H9 (cell line): ENCODE measurements at regions not wholly inside any gene's neighbourhood (a gene's known extent, or its start where the extent isn't known, plus 50 kb on each side); places are given as distances from the start of the nearest gene placed in this dataset.
A peak's percentile ranks its signal among the peaks of the same experiment; 100 is the strongest.

ENCODE experiments used
- DNase-seq: peaks from one replicate; pipeline ENCODE4 v3.0.0-alpha.2; 2017
- H2AFZ ChIP-seq: one replicate; pipeline ENCODE4 v1.6.1; 2013; ENCODE audit warnings: mild to moderate bottlenecking, low read length, control low read depth, moderate library complexity
- H2AK5ac ChIP-seq: 2 replicates; pipeline ENCODE4 v1.6.1; 2013; ENCODE audit warnings: low read length, control low read depth, mixed read lengths; ENCODE audit not compliant: insufficient read length
- H2BK120ac ChIP-seq: one replicate; pipeline ENCODE4 v1.6.1; 2013; ENCODE audit warnings: low read depth, mild to moderate bottlenecking, low read length, control low read depth, inconsistent platforms; ENCODE audit not compliant: poor library complexity, severe bottlenecking
- H2BK12ac ChIP-seq: 2 replicates; pipeline ENCODE4 v1.6.1; 2013; ENCODE audit warnings: low read length, control low read depth, mixed read lengths, low read depth; ENCODE audit not compliant: insufficient read length
- H2BK15ac ChIP-seq: 2 replicates; pipeline ENCODE4 v1.6.1; 2013; ENCODE audit warnings: low read depth, low read length, control low read depth
- H2BK20ac ChIP-seq: one replicate; pipeline ENCODE4 v1.6.1; 2013; ENCODE audit warnings: low read depth, mild to moderate bottlenecking, low read length, control low read depth, inconsistent platforms; ENCODE audit not compliant: poor library complexity, severe bottlenecking
- H2BK5ac ChIP-seq: 2 replicates; pipeline ENCODE4 v1.6.1; 2013; ENCODE audit warnings: low read length, control low read depth, mixed read lengths; ENCODE audit not compliant: insufficient read length
- H3K14ac ChIP-seq: 2 replicates; pipeline ENCODE4 v1.6.1; 2013; ENCODE audit warnings: low read length, control low read depth; ENCODE audit not compliant: insufficient read depth
- H3K18ac ChIP-seq: 2 replicates; pipeline ENCODE4 v1.6.1; 2013; ENCODE audit warnings: low read depth, mild to moderate bottlenecking, mixed read lengths, low read length, control low read depth; ENCODE audit not compliant: insufficient read length
- H3K23ac ChIP-seq: 2 replicates; pipeline ENCODE4 v1.6.1; 2013; ENCODE audit warnings: low read length, control low read depth, mixed read lengths, low read depth; ENCODE audit not compliant: insufficient read length
- H3K23me2 ChIP-seq: 2 replicates; pipeline ENCODE4 v1.6.1; 2013; ENCODE audit warnings: low read depth, mild to moderate bottlenecking, mixed read lengths, low read length, control low read depth; ENCODE audit not compliant: insufficient read length, poor library complexity, severe bottlenecking
- H3K27ac ChIP-seq: 2 replicates; pipeline ENCODE4 v1.5.1; 2013; ENCODE audit warnings: low read length, control low read depth, mixed read lengths, low read depth; ENCODE audit not compliant: insufficient read length
- H3K27me3 ChIP-seq: 2 replicates; pipeline ENCODE4 v1.6.1; 2013; ENCODE audit warnings: low read length, control low read depth, inconsistent platforms; ENCODE audit not compliant: insufficient read depth
- H3K4ac ChIP-seq: 2 replicates; pipeline ENCODE4 v1.6.1; 2013; ENCODE audit warnings: low read depth, mild to moderate bottlenecking, control low read depth, inconsistent platforms, low read length, moderate library complexity
- H3K4me1 ChIP-seq: 2 replicates; pipeline ENCODE4 v1.6.1; 2013; ENCODE audit warnings: low read length, control low read depth, inconsistent platforms; ENCODE audit not compliant: insufficient read depth
- H3K4me2 ChIP-seq: 2 replicates; pipeline ENCODE4 v1.6.1; 2013; ENCODE audit warnings: low read length, control low read depth, mixed read lengths; ENCODE audit not compliant: insufficient read length, insufficient read depth
- H3K56ac ChIP-seq: 2 replicates; pipeline ENCODE4 v1.6.1; 2013; ENCODE audit warnings: low read depth, mild to moderate bottlenecking, mixed read lengths, low read length, control low read depth; ENCODE audit not compliant: insufficient read length
- H3K79me1 ChIP-seq: 2 replicates; pipeline ENCODE4 v1.6.1; 2013; ENCODE audit warnings: low read depth, mild to moderate bottlenecking, moderate library complexity, low read length, control low read depth, inconsistent platforms; ENCODE audit not compliant: insufficient read depth, poor library complexity, severe bottlenecking
- H3K79me2 ChIP-seq: 2 replicates; pipeline ENCODE4 v1.6.1; 2013; ENCODE audit warnings: low read length, control low read depth, inconsistent platforms; ENCODE audit not compliant: insufficient read depth
- H3K9ac ChIP-seq: 2 replicates; pipeline ENCODE4 v1.6.1; 2013; ENCODE audit warnings: low read length, control low read depth, mixed read lengths; ENCODE audit not compliant: insufficient read length; ENCODE audit errors: extremely low read depth
- H3K9me3 ChIP-seq: one replicate; pipeline ENCODE4 v1.6.1; 2013; ENCODE audit warnings: low read depth, low read length, inconsistent platforms; ENCODE audit not compliant: control insufficient read depth
- H3T11ph ChIP-seq: one replicate; pipeline ENCODE4 v1.6.1; 2013; ENCODE audit warnings: mild to moderate bottlenecking, low read length, control low read depth, inconsistent platforms
- H4K20me1 ChIP-seq: one replicate; pipeline ENCODE4 v1.6.1; 2013; ENCODE audit not compliant: control insufficient read depth, insufficient read length, insufficient read depth
- H4K5ac ChIP-seq: 2 replicates; pipeline ENCODE4 v1.6.1; 2013; ENCODE audit warnings: low read depth, mild to moderate bottlenecking, mixed read lengths, low read length, control low read depth; ENCODE audit not compliant: insufficient read length
- H4K8ac ChIP-seq: replicated peaks from 2 replicates; pipeline ENCODE4 v1.6.1; 2013; ENCODE audit warnings: low read length, control low read depth, mixed read lengths, low read depth; ENCODE audit not compliant: insufficient read length
- H4K91ac ChIP-seq: 2 replicates; pipeline ENCODE4 v1.6.1; 2013; ENCODE audit warnings: low read depth, mild to moderate bottlenecking, moderate library complexity, mixed read lengths, low read length, control low read depth; ENCODE audit not compliant: insufficient read length
- H3K27ac Mint-ChIP-seq, 3 experiments: 2 replicates in 2 of 3; 3 replicates in 1 of 3; pipeline ENCODE4 v1.8.0; 2020 to 2021; ENCODE audit warnings: mixed read lengths in 3 of 3, mild to moderate bottlenecking in 1 of 3, moderate library complexity in 1 of 3
- H3K27me3 Mint-ChIP-seq: 2 replicates; pipeline ENCODE4 v1.8.0; 2021; ENCODE audit warnings: low read depth, mild to moderate bottlenecking, moderate library complexity, mixed read lengths
- H3K36me3 Mint-ChIP-seq, 3 experiments: 2 replicates in 2 of 3; 3 replicates in 1 of 3; pipeline ENCODE4 v1.8.0; 2020 to 2021; ENCODE audit warnings: low read depth in 3 of 3, mixed read lengths in 3 of 3; ENCODE audit not compliant: insufficient read depth in 1 of 3
- H3K4me1 Mint-ChIP-seq, 2 experiments: 2 replicates each; pipeline ENCODE4 v1.8.0; 2020; ENCODE audit warnings: mixed read lengths in 2 of 2
- H3K4me3 Mint-ChIP-seq, 2 experiments: 2 replicates in 1 of 2; 3 replicates in 1 of 2; pipeline ENCODE4 v1.8.0; 2020 to 2021; ENCODE audit warnings: mild to moderate bottlenecking in 2 of 2, mixed read lengths in 2 of 2, moderate library complexity in 1 of 2
- H3K9me3 Mint-ChIP-seq, 2 experiments: 2 replicates in 1 of 2; 3 replicates in 1 of 2; pipeline ENCODE4 v1.8.0; 2020; ENCODE audit warnings: mild to moderate bottlenecking in 2 of 2, mixed read lengths in 2 of 2, moderate library complexity in 1 of 2
- CTCF ChIP-seq: fragments of 200-600 bp; sonication (generic); conservative IDR thresholded peaks from 3 replicates; pipeline ENCODE4 v1.8.0; 2021; ENCODE audit warnings: antibody characterized with exemption, mild to moderate bottlenecking
- WGBS: extraction: QIAGEN DNeasy Blood & Tissue Kit; methylation state at CpG from one replicate; pipeline ENCODE4 v1.1.7; 2013; ENCODE audit warnings: missing lambda C conversion rate, low lambda C conversion rate, mixed read lengths; ENCODE audit not compliant: insufficient read length; ENCODE audit errors: extremely low coverage; 5-methylcytosine and 5-hydroxymethylcytosine counted together

GRCh38 chr5:126188804-126189203 is 234.4 kb upstream of the GRAMD2B start:
- no peak overlapping the region for H3K4me3 Mint-ChIP-seq

More at GRCh38 chr5:126188804-126189203, 234.4 kb upstream of the GRAMD2B start:
- Histone ChIP-seq H3K27ac (no peak overlapping the region), H3K23me2 (no peaks in the 10 kb centered on the region), H3K4me1 (no peaks in the 10 kb centered on the region; the same call in 1 of the 2 replicates), H3K79me2 (no peaks in the 10 kb centered on the region), H2BK5ac (no peak overlapping the region), H2BK120ac (no peak overlapping the region), H3K79me1 (no peaks in the 10 kb centered on the region), H3K9me3 (no peaks in the 10 kb centered on the region), H3K27me3 (no peaks in the 10 kb centered on the region), H3K14ac (no peak overlapping the region), H2AFZ (no peak overlapping the region), H4K8ac (peak overlapping the region; percentile 84), H2BK15ac (no peak overlapping the region), H2BK20ac (no peak overlapping the region), H3K4me2 (no peak overlapping the region), H2BK12ac (no peak overlapping the region), H3K18ac (no peak overlapping the region), H3K9ac (no peak overlapping the region), H3K4ac (no peak overlapping the region), H4K20me1 (no peaks in the 10 kb centered on the region), H3K56ac (no peak overlapping the region), H4K91ac (no peak overlapping the region), H4K5ac (no peak overlapping the region), H3T11ph (no peak overlapping the region), H2AK5ac (no peak overlapping the region), H3K23ac (no peak overlapping the region)
- peaks cover 5 to 8% of the 10 kb centered on the region in 2 experiments; a peak in 4 of 5 replicates for H3K9me3 Mint-ChIP-seq
- H3K27me3 Mint-ChIP-seq, result peaks cover 24% of the 10 kb centered on the region
- no peak overlapping the region for H3K27ac Mint-ChIP-seq
- peaks cover 0 to 14% (median 3%) of the 10 kb centered on the region in 3 experiments; a peak in 3 of 7 replicates for H3K36me3 Mint-ChIP-seq
- WGBS, result no CpG with 5 or more reads among the region's 2 CpGs
- no peak for TF ChIP-seq CTCF
- H3K4me1 Mint-ChIP-seq, result peaks cover 34 to 35% of the 10 kb centered on the region in 2 experiments
- no peak for DNase-seq
